AG04450 (cell line): ENCODE measurements at regions not wholly inside any gene's neighbourhood (a gene's known extent, or its start where the extent isn't known, plus 50 kb on each side); places are given as distances from the start of the nearest gene placed in this dataset.

Source experiments
- CTCF ChIA-PET: fragments of 300-600, 350-600 bp; formaldehyde crosslinking; extraction: SDS; loops from one replicate; lab custom pipeline; 2022; ENCODE audit warnings: antibody characterized with exemption, inconsistent platforms; lab: Charles Lee
- POLR2A ChIA-PET: fragments of 350-600 bp; formaldehyde crosslinking; extraction: SDS; loops from one replicate; lab custom pipeline; 2021; ENCODE audit warnings: antibody characterized with exemption, inconsistent platforms; lab: Yijun Ruan, JAX
- DNase-seq: peaks from one replicate; pipeline ENCODE4 v3.0.0-alpha.2; 2011; ENCODE audit warnings: low read depth, low spot score
- H3K27ac ChIP-seq: one replicate; pipeline ENCODE4 v1.5.1; 2012; ENCODE audit warnings: low read depth, low read length, control low read depth
- H3K27me3 ChIP-seq: one replicate; pipeline ENCODE4 v1.6.0; 2012; ENCODE audit warnings: low read length; ENCODE audit not compliant: control insufficient read depth, insufficient read depth
- H3K4me3 ChIP-seq: 2 replicates; pipeline ENCODE4 v1.5.1; 2011; ENCODE audit warnings: mild to moderate bottlenecking, low read depth, low read length, control low read depth
- H3K9me3 ChIP-seq: 2 replicates; pipeline ENCODE4 v1.5.1; 2012; ENCODE audit warnings: low read length; ENCODE audit not compliant: control insufficient read depth, insufficient read depth
- CTCF ChIP-seq: IDR thresholded peaks from 2 replicates; pipeline ENCODE4 v1.5.1; 2011; ENCODE audit warnings: low read depth, low read length, control low read depth, inconsistent platforms

- Histone ChIP-seq H3K9me3 (peaks cover 60% of the 10 kb centered on the region), H3K27ac (no peak overlapping the region), H3K27me3 (no peaks in the 10 kb centered on the region), H3K4me3 (no peak overlapping the region)
- ChIA-PET CTCF (no interaction called here), POLR2A (no interaction called here)
- TF ChIP-seq CTCF, result no peak
- DNase-seq, result no peak
These were observed 119.2 kb downstream of the MYCN start for GRCh38 chr2:16059393-16060016.

DNA sequence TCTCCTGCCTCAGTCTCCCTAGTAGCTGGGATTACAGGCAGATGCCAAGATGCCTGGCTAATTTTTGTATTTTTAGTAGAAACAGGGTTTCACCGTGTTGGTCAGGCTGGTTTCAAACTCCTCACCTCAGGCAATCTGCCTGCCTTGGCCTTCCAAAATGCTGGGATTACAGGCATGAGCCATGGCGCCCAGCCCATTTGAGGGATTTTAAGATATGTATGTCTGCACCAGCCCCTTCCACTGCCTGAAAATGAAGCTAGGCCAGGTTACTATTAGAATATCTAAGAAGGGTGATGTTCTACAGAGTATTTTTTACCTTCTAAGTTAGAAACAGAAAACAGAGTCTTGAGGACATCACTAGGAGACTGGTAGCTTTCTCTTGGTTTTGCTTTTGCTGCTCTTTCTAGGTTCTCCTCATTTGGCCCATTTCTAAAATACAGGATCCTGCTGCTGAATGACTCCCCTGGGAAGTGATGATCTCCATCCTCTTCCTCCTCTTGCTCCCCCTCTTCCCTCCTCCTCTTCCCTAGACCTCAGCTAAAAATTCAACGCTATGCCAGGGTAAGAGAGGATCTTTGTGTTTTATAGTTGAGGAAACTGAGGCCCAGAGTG is 118.5 kb downstream of the MYCN start:
- CTCF ChIA-PET, result no interaction called here
- no peak for TF ChIP-seq CTCF
- no peak overlapping the region for H3K4me3 ChIP-seq
- H3K27ac ChIP-seq, result no peak overlapping the region
- POLR2A ChIA-PET, result no interaction called here
- H3K9me3 ChIP-seq, result peaks cover 65% of the 10 kb centered on the region
- no peaks in the 10 kb centered on the region for H3K27me3 ChIP-seq
- DNase-seq, result no peak

DNA sequence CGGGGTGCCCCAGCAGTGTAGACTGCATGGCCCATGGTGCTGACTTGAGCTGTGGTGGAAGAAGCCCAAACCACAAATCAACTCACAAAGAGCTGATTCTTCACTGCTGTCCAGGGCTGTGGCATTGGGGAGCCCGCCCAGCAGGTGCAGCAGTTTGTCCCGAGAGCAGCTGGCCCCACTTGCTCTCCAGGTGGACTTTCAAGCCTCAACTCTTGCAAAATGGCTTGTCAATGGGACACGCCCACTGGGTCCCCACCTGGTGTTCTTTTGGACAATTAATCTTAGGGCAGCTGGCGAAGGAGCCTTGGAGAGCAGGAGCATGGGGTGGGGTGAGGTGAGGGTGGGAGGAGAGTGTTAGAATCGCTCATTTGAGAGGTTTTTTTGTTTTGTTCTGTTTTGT is 117.9 kb downstream of the MYCN start:
- ChIA-PET POLR2A (no interaction called here), CTCF (no interaction called here)
- Histone ChIP-seq H3K27ac (no peak overlapping the region), H3K27me3 (no peaks in the 10 kb centered on the region), H3K4me3 (no peak overlapping the region), H3K9me3 (peaks cover 62% of the 10 kb centered on the region)
- no peak for DNase-seq
- no peak for TF ChIP-seq CTCF

DNA sequence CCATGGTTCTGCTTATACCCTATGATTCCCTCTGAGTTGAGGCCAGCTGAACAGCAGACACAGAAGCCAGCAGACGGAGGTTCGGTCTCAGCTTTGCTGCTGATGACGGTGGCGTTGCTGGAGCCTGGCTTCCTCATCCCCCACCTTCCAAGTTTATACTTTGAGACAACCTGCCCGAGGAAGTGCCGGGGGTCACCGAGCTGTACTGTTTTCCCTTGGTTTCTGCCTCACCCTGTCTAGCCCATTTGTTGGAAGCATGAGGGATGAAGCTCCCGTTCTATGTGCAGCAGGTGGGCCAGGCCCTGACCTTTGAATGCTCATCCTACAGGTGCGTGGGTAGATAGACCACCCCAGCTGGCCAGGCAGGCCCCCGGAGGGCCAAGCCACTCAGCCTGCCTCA is 117.3 kb downstream of the MYCN start:
- DNase-seq, result no peak
- Histone ChIP-seq H3K9me3 (peaks cover 56% of the 10 kb centered on the region), H3K4me3 (no peak overlapping the region), H3K27me3 (no peaks in the 10 kb centered on the region), H3K27ac (no peak overlapping the region)
- no peak for TF ChIP-seq CTCF
- ChIA-PET POLR2A (no interaction called here), CTCF (no interaction called here)

DNA sequence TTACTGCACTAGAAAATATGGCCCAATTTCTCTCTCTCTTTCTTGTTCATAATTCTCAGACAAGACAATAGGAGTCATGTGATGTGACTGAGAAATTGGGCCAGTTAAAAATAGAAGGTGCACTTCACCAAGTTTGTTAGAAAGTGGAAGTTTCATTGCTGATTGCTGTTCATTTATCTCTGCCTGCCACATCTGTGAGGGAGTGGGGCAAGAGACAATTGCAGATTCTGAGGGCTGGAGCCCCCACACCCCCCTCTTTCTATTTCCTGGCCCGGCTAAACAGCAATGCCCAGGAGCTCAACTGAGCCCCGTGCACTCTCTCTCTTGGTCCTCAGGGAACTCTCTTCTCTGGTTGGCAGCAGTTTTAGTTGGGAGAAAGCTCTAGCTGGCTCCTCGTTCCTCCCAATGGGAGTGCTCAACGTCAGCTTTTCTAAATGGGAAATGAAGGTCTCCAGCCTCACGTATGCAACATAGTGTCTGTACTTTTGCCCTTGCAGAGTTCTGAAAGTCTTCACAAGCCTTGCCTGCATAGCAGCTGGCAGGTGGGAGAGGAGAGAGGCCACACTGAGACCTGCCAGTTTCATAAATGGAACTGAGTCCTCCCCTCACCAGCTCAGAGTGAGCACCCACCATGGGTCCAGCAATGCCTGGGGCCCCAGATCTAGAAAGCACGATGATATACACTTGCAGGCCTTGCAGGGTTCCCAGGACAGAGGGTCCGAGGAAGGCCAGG is 115.7 kb downstream of the MYCN start:
- ChIA-PET CTCF (no interaction called here), POLR2A (no interaction called here)
- Histone ChIP-seq H3K9me3 (peaks cover 61% of the 10 kb centered on the region), H3K27ac (no peak overlapping the region), H3K4me3 (no peak overlapping the region), H3K27me3 (no peaks in the 10 kb centered on the region)
- no peak for DNase-seq
- TF ChIP-seq CTCF, result no peak
